H54 (cell line): ENCODE measurements at regions not wholly inside any gene's neighbourhood (a gene's known extent, or its start where the extent isn't known, plus 50 kb on each side); places are given as distances from the start of the nearest gene placed in this dataset.

Experiments
- DNase-seq: peaks from one replicate; pipeline ENCODE4 v3.0.0; 2011; ENCODE audit warnings: low spot score, mixed read lengths; ENCODE audit not compliant: insufficient read length
- FAIRE-seq: peaks from 3 replicates; lab custom pipeline; 2011; peaks lifted over from hg19 to GRCh38; lab: Jason Lieb, UNC
- POLR2A ChIP-seq: IDR thresholded peaks from 2 replicates; pipeline ENCODE4 v1.6.1; 2011; ENCODE audit warnings: low read depth, mild to moderate bottlenecking, low read length

DNA sequence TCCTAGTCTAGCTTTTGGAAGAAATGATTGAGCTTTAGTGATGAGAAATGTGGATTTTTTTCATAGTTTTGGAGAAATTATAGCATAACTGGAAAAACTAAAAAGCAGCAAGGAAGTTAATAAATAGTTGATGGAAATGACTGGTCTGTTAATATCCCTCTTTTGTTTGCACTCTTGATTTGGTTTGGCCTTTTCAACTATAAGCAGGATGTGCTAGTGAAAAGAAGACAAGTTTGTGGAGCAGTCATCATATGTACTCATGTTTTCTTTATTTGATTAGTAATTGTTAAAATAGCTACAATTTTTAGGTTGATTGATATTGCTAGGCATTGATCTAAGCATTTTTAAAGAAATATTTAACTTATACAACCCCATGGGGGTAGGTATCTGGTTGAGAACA, 374.7 kb downstream of the TAF11L14 start:
- DNase-seq (no peak), FAIRE-seq (no peak)
- TF ChIP-seq POLR2A, result no peak

DNA sequence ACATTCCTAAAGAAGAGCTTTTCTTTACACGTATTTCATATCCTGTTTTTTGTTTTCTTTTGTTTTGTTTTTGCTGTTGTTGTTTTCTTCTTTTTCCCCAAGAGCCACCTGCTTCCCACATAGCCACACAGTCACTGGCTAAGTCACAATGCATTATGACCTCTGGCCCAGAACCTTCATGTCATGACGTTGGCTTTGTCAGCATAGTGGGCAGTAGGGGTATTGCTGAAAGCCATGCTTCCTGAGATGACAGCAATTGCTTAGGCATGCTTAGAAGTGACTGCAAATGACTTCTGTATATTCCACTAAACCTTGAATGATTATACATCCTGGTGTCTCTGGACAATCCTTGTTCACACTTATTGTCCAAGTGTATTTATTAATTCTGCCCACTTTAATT, 375.8 kb downstream of the TAF11L14 start:
- FAIRE-seq (no peak), DNase-seq (no peak)
- no peak for TF ChIP-seq POLR2A

DNA sequence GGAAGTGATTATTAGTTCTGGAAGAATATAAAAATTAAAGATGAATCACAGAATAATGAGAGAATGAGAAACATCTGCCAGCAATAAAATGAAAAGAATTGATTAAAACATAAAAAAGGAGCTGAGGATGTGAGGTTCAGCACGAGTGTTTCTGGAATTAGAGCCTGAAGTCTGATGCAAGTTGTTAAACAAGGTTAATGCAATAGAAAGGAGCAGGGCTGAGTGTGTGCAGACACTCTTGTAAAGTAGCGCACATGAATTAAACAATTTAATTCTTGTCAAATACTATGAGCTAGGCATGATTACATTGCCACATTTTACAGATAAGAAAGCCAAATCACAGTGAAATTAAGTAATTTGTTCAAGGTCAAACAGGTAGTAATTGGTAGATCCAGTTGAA, 384.2 kb downstream of the TAF11L14 start:
- no peak for TF ChIP-seq POLR2A
- FAIRE-seq (no peak), DNase-seq (no peak)

DNA sequence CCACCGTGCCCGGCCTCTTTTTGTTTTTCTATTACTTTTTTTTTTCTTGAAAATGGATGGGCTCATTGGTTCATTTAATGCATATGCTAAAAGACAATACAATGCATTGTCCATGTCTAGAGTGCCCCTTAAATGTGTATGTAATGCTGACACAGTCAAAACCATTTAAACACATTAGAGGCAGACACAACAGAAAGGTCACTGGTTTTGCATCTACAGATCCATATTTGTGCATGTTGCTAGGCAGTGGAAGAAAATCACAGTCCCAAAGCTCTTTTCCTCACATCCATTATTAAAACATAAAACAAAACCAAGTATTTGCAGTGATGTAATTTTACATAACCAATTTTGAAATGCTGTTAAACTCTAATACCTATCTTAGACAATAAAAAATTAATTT, 389.0 kb downstream of the TAF11L14 start:
- DNase-seq (no peak), FAIRE-seq (no peak)
- no peak for TF ChIP-seq POLR2A

DNA sequence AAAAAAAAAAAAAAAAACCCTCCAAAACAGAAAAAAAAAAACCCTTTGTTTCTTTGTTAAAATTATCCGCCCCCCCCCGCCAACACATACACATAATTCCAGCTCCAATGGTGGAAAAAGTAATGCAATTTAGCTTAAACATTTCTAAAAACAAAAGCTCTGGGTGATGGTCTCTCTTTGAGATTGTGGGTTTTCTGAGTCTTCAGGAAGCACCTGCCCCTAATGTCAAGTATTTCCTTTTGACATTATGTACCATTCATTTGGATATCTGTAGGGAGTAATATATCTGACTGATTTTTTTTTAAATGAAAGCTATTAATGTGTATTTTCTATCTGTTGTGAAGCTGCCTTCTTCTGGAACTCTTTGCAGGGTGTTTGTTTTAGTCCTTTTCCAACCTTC, 389.7 kb downstream of the TAF11L14 start:
- no peak for DNase-seq

DNA sequence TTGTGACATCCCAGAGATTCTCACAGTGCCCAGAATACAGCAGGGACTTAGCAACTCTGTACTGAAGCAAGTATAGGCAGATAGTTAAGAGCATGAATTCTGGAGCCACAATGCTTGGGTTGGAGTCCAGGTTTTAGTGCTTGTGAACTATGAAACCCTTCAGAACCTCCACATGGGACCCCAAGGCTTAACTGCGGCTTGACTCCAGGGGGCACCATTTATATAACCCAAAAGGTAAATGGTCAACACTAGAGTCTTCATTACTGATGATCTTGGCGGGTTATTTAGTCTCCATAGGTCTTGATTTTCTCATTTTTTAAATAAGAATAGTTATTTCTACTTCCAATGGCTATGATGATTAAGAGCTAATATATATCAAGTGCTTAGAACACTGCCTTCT, 390.3 kb downstream of the TAF11L14 start:
- no peak for TF ChIP-seq POLR2A
- no peak for DNase-seq
- FAIRE-seq, result no peak

More for the DNA sequence above, 389.7 kb downstream of the TAF11L14 start:
- TF ChIP-seq POLR2A, result no peak
- no peak for FAIRE-seq

DNA sequence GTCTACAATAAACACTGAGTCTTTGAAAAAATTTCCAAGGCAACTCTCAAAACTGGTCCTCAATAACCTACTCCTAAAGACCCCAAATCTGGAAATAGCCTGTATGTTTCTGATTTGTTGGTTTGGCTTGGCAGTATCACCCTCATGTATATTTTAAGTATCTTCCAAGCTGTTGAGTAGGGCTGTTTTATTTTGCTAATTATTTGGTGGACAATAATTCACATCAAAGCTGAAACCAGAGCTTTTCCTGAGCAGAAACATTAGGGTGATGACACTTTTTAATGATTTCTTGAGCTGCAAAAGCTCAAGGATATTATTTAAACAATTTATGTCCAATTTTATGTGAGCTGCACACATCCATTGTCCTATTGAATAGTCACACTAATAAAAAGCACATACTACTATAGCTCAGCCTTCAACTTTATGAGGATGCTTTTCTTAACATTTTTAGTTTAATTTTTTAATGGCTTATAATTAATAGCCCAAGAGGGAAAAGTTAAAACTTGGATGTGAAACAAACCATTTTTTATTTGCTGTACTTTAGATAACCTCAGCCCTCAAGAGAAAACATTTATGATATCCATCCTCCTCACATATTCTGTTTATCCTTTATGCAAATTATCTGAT, 393.1 kb downstream of the TAF11L14 start:
- no peak for FAIRE-seq
- no peak for TF ChIP-seq POLR2A
- DNase-seq, result no peak

DNA sequence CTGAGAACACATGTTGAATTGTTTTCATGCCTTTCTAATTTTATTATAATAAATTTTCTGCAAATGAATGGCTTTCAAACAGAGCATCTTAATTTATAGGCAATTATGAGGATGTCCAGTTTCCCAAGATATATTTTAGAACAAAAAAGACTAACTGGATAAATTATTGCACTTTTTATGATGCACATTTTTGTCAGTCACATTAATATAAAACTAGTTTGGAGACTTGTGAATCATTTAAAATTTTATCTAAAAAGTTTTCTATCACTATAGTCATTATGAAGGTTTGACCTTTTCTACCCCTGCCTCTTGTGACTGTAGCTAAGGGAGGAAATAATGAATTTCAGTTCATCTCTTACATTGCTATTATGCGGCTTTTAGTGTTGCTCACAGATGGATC, 393.8 kb downstream of the TAF11L14 start:
- no peak for FAIRE-seq
- TF ChIP-seq POLR2A, result no peak
- DNase-seq, result no peak

DNA sequence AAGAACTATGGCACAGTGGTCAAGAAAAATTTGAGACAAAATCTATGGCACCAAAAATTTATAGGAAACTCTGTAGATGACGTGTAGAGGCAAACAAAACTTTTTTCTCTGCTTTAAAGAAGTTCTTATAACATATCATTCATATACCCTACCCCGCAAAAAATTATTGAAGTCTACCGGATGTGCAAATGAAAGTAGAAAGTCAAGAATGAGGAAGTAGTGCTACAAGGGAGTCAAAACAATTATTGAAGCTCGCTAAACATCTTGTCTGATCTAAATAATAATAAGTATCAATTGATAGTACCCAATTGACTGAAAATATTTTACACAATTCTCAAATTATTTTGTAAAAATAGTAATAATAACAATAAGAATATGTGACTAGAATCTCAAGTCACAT, 398.5 kb downstream of the TAF11L14 start:
- DNase-seq, result no peak
- no peak for TF ChIP-seq POLR2A
- FAIRE-seq, result no peak

DNA sequence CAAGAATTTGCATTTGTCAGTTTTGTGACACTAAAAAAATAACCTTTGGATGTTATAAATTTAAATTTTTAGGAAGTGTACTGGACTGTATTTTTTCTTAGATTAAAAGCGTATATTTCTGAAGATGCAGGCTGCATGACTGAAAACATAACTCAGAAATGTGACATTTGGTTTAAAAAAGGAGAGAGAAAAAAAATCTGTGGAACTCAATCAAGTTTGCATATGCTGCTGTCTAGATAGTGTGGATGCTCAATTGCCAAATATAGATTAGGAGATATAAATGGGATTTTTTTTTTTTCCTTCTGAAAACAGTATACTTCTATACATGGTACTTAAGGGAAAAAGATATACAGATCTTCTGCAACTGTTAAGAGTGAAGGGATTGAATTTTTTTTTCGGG, 402.3 kb downstream of the TAF11L14 start:
- DNase-seq, result no peak
- TF ChIP-seq POLR2A, result no peak
- FAIRE-seq, result no peak

DNA sequence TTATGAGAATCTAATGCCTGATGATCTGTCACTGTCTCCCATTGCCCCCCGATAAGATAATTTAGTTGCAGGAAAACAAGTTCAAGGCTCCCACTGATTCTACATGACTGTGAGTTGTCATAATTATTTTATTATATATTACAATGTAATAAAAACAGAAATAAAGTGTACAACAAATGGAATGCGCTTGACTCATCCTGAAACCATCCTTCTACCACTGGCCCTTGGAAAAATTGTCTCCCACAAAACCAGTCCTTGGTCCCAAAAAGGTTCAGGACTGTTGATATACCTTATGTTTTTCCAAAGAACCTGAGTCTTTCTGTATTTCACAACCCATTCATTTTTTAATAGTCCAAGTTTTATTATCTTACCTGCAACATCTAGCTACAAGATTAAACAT, 403.5 kb downstream of the TAF11L14 start:
- no peak for TF ChIP-seq POLR2A
- DNase-seq (no peak), FAIRE-seq (no peak)

DNA sequence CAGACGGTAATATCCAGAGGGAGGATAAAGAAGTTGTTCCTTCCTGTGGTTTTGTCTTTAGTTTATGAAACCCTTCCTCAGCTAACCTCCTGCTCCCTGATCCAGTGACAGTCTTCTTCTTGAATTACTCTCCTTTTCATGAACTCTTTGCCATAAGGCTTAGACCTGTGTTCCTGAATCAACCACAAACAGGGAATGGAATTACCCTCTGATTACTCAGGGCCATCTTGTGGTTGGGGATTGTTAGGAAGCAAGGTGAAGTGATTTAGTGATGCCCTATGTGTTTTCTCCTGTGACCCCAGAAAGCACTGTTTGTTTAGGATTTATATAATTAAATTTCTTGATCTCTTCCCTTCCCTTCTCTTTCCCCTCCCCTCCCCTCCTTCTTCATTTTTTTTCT, 409.1 kb downstream of the TAF11L14 start:
- TF ChIP-seq POLR2A, result no peak
- no peak for DNase-seq
- FAIRE-seq, result no peak

DNA sequence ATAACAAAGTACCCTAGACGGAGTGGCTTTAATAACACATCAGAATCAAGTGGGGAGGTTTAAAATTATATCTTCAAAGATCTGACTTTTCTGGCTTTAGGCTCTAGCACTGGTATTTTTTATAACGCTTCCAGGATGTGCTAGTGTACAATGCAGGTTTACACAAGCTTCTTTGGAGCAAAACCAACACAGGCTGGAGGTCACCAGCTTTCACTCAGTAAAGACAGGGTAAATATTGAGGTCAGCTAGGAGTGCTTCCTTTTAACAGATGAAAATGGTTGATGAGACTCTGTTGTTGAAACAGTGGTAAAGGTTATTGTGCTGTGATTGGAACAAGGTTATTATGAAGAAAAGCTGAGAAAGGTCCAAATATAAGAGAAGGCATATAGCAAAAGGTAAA, 414.2 kb downstream of the TAF11L14 start:
- DNase-seq (no peak), FAIRE-seq (no peak)
- no peak for TF ChIP-seq POLR2A

DNA sequence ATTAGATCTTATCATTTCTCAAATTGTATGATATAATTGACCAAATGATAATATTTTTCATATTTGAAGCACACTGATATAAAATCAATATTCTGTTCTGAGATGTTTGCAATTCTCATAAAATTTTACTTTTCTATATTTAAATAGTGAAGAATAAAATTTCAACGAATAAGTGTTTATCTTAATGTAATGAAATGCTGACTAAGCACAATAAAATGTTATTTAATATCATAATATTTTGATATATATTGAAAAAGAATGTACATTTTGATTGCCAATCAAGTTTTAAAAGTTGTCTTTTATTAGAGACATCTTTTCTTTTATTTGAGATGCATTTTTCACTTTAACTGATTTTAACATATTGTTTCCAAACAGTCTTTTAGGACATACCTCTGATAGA, 416.1 kb downstream of the TAF11L14 start:
- DNase-seq (no peak), FAIRE-seq (no peak)
- TF ChIP-seq POLR2A, result no peak

DNA sequence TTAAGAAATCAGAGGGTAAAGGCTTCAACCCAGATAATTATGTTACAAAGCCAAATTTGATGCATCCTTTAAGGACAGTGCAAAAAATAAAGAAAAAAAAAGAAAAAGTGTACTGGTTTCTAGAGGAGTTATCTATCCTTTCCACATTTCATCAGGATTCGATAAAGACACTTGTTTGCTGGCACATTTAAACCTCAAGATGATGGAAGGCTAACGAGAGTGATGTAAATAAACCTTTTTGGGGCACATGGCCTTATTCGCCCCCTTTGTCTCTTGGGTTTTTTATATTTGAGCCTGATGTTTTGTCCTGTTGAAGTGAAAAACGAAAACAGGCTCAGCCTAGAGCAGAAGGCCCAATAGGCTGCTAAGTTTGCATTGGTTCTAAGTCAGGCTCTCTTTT, 416.5 kb downstream of the TAF11L14 start:
- DNase-seq (no peak), FAIRE-seq (no peak)
- TF ChIP-seq POLR2A, result no peak

DNA sequence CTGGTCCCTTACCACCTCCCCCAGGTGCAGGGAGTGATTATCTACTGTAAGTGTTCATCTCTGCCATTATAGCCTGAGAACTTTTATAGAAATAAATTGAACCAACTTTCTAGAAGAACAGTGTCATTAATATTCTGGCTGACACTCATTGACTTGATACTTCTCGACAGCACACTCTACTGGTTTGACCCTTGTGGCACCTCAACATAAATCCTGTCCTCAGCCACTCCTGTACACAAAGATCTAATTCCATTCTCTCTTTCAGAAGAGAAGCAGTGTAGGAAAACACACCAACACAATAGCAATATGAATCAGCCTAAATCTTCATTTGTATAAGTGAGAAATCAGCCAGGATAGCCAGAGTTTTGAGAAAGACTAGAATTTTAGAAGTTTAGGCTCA, 417.7 kb downstream of the TAF11L14 start:
- no peak for TF ChIP-seq POLR2A
- FAIRE-seq (no peak), DNase-seq (no peak)
